IMR-90 (cell line): ENCODE measurements at regions not wholly inside any gene's neighbourhood (a gene's known extent, or its start where the extent isn't known, plus 50 kb on each side); places are given as distances from the start of the nearest gene placed in this dataset.

Experiments used
- CTCF ChIP-seq: conservative IDR thresholded peaks from 2 replicates; pipeline ENCODE4 v1.5.1; 2012; ENCODE audit warnings: mild to moderate bottlenecking, low read depth, low read length, improper control_type of control experiment
- MAFK ChIP-seq: IDR thresholded peaks from 2 replicates; pipeline ENCODE4 v1.6.1; 2012; ENCODE audit warnings: low read depth, low read length, improper control_type of control experiment
- MAZ ChIP-seq: IDR thresholded peaks from 2 replicates; pipeline ENCODE4 v1.6.1; 2012; ENCODE audit warnings: low read depth, mild to moderate bottlenecking, low read length, improper control_type of control experiment, moderate library complexity, borderline replicate concordance
- POLR2A ChIP-seq: IDR thresholded peaks from 2 replicates; pipeline ENCODE4 v1.6.1; 2012; ENCODE audit warnings: mild to moderate bottlenecking, low read depth, low read length
- RAD21 ChIP-seq: IDR thresholded peaks from 2 replicates; pipeline ENCODE4 v1.6.1; 2012; ENCODE audit warnings: low read length, improper control_type of control experiment
- SMC3 ChIP-seq: fragments of 150-350 bp; IDR thresholded peaks from 2 replicates; pipeline ENCODE4 v1.6.1; 2016; ENCODE audit warnings: low read depth, mild to moderate bottlenecking, antibody characterized with exemption, low read length, moderate library complexity
- USF2 ChIP-seq: fragments of 150-350 bp; IDR thresholded peaks from 2 replicates; pipeline ENCODE4 v1.6.1; 2017; ENCODE audit warnings: mild to moderate bottlenecking, antibody characterized with exemption, low read length, low read depth

- no peak for TF ChIP-seq CTCF
- TF ChIP-seq POLR2A: no peak
- no peak for TF ChIP-seq SMC3
- TF ChIP-seq USF2: no peak
- no peak for TF ChIP-seq RAD21
- TF ChIP-seq MAZ: no peak
- no peak for TF ChIP-seq MAFK
Observed at GRCh38 chr6:130603391-130603790, 223.8 kb upstream of the SMLR1 start.
